H1 (cell line): ENCODE measurements at regions not wholly inside any gene's neighbourhood (a gene's known extent, or its start where the extent isn't known, plus 50 kb on each side); places are given as distances from the start of the nearest gene placed in this dataset.

ENCODE experiments used
- CHD1 ChIP-seq: IDR thresholded peaks from 2 replicates; pipeline ENCODE4 v1.6.1; 2012; ENCODE audit warnings: low read depth, low read length, improper control_type of control experiment
- RXRA ChIP-seq: IDR thresholded peaks from 2 replicates; pipeline ENCODE4 v1.6.1; 2011; ENCODE audit warnings: low read depth, mild to moderate bottlenecking, low read length, moderate library complexity; ENCODE audit not compliant: insufficient read depth
- SIN3A ChIP-seq, 2 experiments: IDR thresholded peaks in 1 of 2; conservative IDR thresholded peaks in 1 of 2; 2 replicates each; pipeline ENCODE4 v1.6.1; 2011 to 2012; ENCODE audit warnings: low read length in 2 of 2, improper control_type of control experiment in 1 of 2, low read depth in 1 of 2, mild to moderate bottlenecking in 1 of 2
- SP1 ChIP-seq: IDR thresholded peaks from 2 replicates; pipeline ENCODE4 v1.6.1; 2011; ENCODE audit warnings: low read depth, low read length
- SP4 ChIP-seq: IDR thresholded peaks from 2 replicates; pipeline ENCODE4 v1.6.1; 2012; ENCODE audit warnings: low read length, inconsistent platforms
- SUZ12 ChIP-seq: fragments of 200-600 bp; sonication (generic); IDR thresholded peaks from 2 replicates; pipeline ENCODE4 v1.6.1; 2012; ENCODE audit warnings: mild to moderate bottlenecking, inconsistent platforms, low read length, moderate library complexity, mixed read lengths
- TAF1 ChIP-seq: IDR thresholded peaks from 2 replicates; pipeline ENCODE4 v1.6.1; 2011; ENCODE audit warnings: mild to moderate bottlenecking, low read depth, low read length
- USF2 ChIP-seq: IDR thresholded peaks from 2 replicates; pipeline ENCODE4 v1.6.1; 2011; ENCODE audit warnings: low read length, improper control_type of control experiment

GRCh38 chr6:63425493-63425892 is 105.7 kb upstream of the LGSN start (continued):
- TF ChIP-seq SP4 (no peak), SIN3A (conservative IDR thresholded peaks at IDR 0.05 in 1 of 2, IDR thresholded peaks at IDR 0.05 in 1 of 2; ENCODE audit: low read depth in 1 of 2, low read length in 2 of 2) (no peak), RXRA (no peak), USF2 (no peak), SUZ12 (no peak), TAF1 (no peak), SP1 (no peak), CHD1 (no peak)
